NCI-H446 (cell line): ENCODE measurements at regions not wholly inside any gene's neighbourhood (a gene's known extent, or its start where the extent isn't known, plus 50 kb on each side); places are given as distances from the start of the nearest gene placed in this dataset.

Experiments
- DNase-seq, 2 experiments: peaks; one replicate each; lab custom pipeline; 2025; lab: John Stamatoyannopoulos, UW

DNA sequence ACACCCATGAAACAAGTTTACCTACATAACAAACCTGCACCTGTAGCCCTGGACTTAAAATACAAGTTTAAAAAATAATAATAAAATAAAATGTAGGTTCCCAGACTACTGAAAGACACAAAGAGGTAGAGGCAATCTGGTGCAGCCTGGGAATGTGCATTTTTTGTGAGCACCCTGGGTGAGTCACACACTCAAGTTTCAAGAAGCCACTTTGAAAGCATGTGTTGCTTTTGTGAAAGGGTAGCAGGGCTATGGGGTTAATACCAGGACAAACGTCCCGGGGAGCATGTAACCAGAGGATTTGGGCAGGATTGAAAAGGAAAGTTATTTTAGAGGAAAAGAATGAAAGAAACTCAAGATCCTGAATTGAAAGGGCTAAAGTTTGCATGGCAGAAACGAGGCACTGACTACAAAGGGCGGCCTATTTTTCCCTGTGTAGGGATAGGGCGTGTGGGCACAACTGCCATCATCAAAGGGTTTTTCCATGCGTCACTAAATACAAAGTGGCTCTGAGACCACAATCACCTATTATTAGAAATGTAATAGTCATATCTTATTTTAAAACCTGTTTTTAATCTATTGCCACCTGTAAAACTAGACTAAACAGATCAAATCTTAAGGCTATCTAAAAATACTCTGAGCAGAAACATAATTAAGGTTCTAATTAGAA lies 314.9 kb downstream of the COG6 start:
- no peak for DNase-seq

- DNase-seq, result no peak
Observed at GRCh38 chr13:39971526-39971925, 316.1 kb downstream of the COG6 start.

DNA sequence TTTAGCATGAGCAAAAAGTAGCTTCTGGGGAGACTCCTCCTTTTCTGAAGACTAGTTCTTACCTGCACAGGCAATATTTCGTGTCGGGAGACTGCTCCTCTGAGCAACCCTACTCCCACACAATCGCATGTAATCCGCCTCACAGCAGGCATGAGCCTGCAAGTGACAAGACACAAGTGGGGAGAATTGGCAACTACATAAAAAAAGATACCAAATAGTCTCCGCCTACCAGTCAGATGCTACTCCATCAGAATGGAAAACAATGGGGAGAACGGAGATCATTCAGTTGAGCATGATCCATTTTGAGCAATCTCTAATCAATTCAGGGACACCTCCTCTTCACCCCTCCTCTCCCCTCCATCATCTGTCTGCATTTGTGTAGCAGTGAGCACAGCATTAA lies 321.0 kb downstream of the COG6 start:
- no peak for DNase-seq

DNA sequence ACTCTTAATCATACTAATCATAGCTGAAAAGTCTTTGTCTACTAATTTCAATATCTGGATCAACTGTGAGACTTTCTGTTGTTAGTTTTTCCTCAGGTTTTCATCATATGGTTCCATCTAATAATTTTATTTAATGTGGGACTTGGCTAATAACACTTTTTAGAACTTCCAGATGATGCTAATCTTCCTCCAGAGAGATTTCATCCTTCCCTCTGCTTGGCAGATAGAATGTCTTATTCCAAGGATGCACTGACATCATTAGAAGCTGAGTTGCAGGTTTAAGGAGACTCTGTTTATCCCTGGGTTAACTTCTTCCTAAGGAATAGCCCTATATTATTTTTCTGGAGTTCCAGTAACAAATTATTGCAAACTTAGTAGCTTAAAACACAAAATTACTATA lies 325.6 kb downstream of the COG6 start:
- no peak for DNase-seq

DNA sequence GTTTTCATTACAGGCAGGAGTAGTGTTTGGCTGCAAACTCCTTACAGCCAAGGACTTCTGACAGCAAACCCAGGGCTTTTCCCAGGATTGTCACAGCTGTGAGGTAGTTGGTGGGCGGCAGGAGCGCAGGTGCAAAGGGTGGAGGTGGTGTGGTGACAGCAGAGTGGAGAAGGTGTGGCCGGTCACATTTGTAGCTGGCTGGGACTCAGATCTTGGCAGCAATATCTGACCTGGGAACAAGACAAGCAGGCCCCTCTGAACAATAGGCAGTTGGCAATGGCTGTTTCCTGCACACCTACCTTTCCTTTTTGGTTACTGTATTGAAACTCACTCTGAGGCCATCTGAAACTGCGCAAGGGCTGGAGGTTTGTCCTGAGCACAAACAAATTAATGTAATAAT lies 327.3 kb downstream of the COG6 start:
- no peak for DNase-seq

DNA sequence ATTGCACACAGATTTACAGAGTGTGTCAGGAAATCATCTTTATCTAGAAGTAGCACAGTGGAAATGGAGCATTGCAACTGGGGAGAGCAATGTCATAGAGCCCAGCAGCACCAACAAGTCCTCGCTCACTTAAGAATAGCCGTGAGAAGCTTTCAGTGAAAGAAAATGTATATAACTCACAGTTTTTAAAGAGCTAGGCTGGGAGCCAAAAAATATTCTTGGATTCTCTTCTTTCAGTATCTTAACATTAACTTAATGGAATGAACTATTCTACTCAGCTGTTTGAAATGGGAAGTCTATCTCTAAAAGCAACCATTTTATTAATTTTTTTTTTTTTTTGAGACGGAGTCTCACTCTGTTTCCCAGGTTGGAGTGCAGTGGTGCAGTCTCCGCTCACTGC lies 329.6 kb downstream of the COG6 start:
- DNase-seq, result no peak

- no peak for DNase-seq
Observed at GRCh38 chr13:39988351-39988750, 332.9 kb downstream of the COG6 start.

DNA sequence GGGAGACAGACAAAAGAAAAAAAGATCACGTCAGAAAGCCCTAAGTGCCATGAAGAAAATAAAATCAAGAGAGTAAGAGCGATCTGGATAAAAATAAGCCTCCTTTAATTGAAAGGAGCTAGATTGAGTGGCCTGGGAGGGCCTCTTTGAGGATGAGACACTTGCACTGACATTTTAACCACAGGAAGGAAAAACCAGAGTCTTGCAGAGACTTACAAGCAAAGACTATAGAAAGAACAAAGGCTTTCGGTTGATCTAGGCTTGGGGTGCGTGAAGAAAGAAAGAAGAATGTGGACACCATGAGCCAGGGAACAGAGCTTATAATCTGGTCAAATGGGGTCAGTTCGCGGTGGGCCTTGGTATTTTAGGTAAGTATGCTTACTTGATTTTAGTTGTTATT lies 342.7 kb downstream of the COG6 start:
- no peak for DNase-seq

- DNase-seq, result no peak
Observed at GRCh38 chr13:40002016-40002415, 346.6 kb downstream of the COG6 start.

DNA sequence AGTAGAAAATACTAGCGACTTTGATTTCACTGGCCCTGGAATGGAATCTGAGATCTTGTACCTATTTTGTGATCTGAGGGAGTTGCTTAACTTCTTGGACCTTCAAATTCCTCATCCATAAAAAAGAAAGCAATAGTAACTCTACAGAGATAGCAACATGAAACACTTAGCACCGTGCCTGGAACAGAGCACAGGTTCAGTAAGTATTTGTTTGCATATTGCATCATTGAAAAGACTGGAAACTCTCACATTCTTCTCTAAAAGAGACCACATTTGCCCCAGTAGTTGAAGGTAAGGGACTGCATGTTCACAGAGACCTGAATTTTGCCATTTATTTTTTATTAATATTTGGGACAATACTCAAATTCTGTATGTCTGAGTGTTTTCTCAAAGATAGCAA lies 358.1 kb downstream of the COG6 start:
- no peak for DNase-seq

GRCh38 chr13:40016953-40017660 lies 361.6 kb downstream of the COG6 start:
- DNase-seq, result no peak

DNA sequence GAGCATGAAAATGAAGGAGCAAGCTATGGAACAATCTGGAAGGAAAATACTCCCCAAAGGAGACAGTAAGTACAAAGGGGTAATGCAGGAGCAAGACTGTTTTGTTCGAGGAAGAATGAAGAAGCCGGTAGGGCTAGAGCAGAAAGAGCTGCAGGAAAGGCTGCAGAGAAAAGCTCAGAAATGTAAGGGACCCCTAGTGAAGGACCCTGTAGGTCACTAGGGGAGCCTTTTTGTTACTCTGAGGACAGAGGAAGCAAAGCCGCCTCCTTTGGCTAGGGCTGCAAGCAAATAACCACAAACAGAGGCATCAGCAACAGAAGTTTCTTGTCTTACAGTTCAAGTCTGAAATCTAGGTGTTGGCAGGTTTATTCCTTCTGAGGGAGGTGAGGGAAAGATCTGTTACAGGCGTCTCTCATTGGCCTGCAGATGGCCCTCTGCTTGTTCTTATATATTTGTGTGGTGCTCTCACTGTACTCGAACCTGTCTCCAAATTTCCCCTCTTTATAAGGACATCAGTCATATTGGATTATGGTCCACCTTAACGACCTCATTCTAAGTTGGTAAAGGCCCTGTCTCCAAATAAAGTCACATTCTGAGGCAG lies 362.3 kb downstream of the COG6 start:
- DNase-seq, result no peak

GRCh38 chr13:40023595-40024203 lies 368.2 kb downstream of the COG6 start:
- no peak for DNase-seq

DNA sequence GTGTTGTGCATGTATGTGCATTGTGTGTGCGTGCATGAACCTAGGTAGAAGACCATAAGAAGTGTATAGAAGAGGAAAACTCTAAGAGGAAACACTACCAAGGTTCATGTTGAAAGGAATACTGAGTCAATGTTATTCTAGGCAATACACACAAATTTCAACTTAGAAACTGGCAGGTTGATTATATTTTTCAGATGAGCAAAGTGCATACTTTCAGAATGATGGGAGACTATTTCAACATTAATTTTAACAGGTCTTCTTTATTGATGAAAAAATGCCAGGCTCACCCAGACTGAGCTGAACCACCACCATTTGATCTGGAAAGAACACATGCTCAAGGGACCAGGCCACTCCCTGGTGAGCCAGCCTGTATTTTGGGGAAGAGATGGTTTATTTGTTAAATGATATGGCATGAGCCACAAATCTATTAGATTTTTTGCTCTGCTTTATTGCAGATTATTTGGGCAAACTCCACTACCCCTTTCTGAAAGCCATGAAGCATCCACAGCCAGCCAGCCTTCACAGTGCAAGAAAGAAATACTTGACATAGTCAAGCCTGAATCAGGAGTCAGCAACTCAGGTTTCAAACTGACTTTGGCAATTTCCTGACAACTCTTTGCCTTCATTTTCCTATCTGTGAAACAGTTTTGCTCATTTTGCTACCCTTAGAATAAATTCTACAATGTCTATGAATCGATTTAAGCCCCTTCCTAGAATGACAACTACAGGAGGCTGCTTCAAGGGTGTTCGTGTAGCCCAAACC lies 368.9 kb downstream of the COG6 start:
- no peak for DNase-seq

GRCh38 chr13:40024967-40025714 lies 369.7 kb downstream of the COG6 start:
- DNase-seq, result no peak

DNA sequence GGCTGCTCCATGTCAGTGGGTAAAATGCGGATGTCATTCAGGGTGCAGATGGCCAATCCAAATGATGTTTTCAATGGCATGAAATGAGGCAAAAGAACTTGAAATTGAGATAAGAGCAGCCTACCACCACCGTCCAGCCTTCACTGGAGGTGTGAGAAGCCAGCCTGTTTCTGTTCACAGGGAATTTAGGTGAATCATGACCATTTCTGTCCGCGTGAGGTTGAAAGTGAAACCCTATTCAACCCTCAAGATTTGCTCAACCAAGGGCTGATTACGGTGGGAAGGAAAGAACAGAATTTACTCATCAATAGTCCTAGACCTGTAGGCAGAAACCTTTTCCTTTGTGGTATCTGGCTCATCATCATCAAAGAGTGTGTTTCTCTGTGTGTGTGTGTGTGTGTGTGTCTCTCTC lies 370.7 kb downstream of the COG6 start:
- no peak for DNase-seq

GRCh38 chr13:40026741-40027140 lies 371.3 kb downstream of the COG6 start:
- DNase-seq, result no peak

- no peak for DNase-seq
Observed at GRCh38 chr13:40028446-40028845, 373.0 kb downstream of the COG6 start.

- DNase-seq, result no peak
Observed at GRCh38 chr13:40031031-40031430, 375.6 kb downstream of the COG6 start.

DNA sequence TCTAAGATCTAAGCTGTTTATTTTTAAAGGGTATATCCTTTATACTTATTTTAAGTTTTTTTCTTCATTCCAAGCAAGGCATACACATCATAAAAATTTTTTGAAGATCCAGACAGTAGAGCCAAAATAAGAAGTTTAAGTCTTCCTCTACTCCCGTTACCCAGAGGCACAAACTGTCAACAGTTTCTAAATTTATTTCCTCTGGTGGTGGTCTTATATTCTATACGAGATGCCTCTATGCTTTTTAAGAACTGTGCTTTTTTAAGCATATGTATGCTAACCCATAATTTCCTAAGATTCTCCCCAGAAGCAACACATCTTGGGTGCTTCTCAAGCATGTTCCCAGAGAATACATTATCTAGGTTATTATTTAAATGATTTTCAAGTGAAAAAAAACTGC lies 383.6 kb downstream of the COG6 start:
- no peak for DNase-seq

- no peak for DNase-seq
Observed at GRCh38 chr13:40042991-40043390, 387.5 kb downstream of the COG6 start.

DNA sequence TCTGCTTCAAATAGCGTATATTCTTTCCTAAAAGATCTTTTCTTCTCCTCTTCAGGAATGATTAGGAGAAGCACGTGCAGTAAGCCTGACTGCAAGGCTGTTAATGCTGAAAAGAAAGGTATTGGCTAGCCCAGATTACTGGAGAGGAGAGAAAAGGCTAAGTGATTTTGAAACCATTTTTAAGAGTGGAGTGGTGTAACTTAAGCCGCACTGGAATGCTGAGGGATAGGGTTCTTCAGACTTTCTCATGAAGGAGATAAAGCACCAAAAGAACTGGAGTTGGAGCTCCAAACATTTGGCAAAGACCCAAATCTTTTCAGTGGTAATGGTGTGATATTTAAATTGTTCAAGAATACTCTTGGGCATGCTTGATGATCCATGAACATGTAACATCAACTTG lies 388.3 kb downstream of the COG6 start:
- no peak for DNase-seq
